CD4-positive, alpha-beta T cell (primary cell): ENCODE measurements at regions not wholly inside any gene's neighbourhood (a gene's known extent, or its start where the extent isn't known, plus 50 kb on each side); places are given as distances from the start of the nearest gene placed in this dataset.

Source experiments
- ATAC-seq: fragments of 200-7000 bp; cut with Tn5 transposase; one replicate; pipeline ENCODE4 v1.10.0; 2022; ENCODE audit warnings: mild to moderate bottlenecking; ENCODE audit not compliant: poor library complexity
- CTCF ChIA-PET: fragments of 350-600 bp; sonication (Branson Sonifier 250); formaldehyde crosslinking; loops from one replicate; lab custom pipeline; 2021; ENCODE audit warnings: antibody characterized with exemption, inconsistent platforms; lab: Charles Lee
- POLR2A ChIA-PET: fragments of 350-600 bp; sonication (Branson Sonifier 250); formaldehyde crosslinking; loops from one replicate; lab custom pipeline; 2021; ENCODE audit warnings: antibody characterized with exemption, inconsistent platforms; lab: Charles Lee
- DNase-seq, 14 experiments: peaks; one replicate each; pipeline ENCODE4 v3.0.0-alpha.2; 2013 to 2020; ENCODE audit warnings: mixed read lengths in 2 of 14
- H3K27ac ChIP-seq, 2 donors: one replicate each; pipeline versions ENCODE4 v1.5.1 to v1.7.0; 2013; ENCODE audit warnings: low read length in 2 of 2, low read depth in 1 of 2, mild to moderate bottlenecking in 1 of 2
- H3K27me3 ChIP-seq, 2 experiments: 1 replicate in 1 of 2; 2 replicates in 1 of 2; pipeline versions ENCODE4 v1.6.1 to v1.7.0; 2013; ENCODE audit warnings: low read length in 2 of 2, control low read depth in 1 of 2, mild to moderate bottlenecking in 1 of 2, moderate library complexity in 1 of 2; ENCODE audit not compliant: insufficient read depth in 2 of 2, control insufficient read depth in 1 of 2
- H3K36me3 ChIP-seq: one replicate; pipeline ENCODE4 v1.6.1; 2013; ENCODE audit warnings: low read length, control low read depth; ENCODE audit not compliant: insufficient read depth
- H3K4me1 ChIP-seq: one replicate; pipeline ENCODE4 v1.6.1; 2013; ENCODE audit warnings: low read length, control low read depth; ENCODE audit not compliant: insufficient read depth
- H3K4me3 ChIP-seq: one replicate; pipeline ENCODE4 v1.5.1; 2013; ENCODE audit warnings: mild to moderate bottlenecking, low read length, moderate library complexity
- H3K9me3 ChIP-seq, 2 experiments: 1 replicate in 1 of 2; 2 replicates in 1 of 2; pipeline versions ENCODE4 v1.6.1 to v1.7.0; 2013; ENCODE audit warnings: low read length in 2 of 2, mild to moderate bottlenecking in 2 of 2, control low read depth in 1 of 2, moderate library complexity in 1 of 2; ENCODE audit not compliant: control insufficient read depth in 1 of 2, insufficient read depth in 1 of 2
- H3K27ac Mint-ChIP-seq: one replicate; pipeline ENCODE4 v1.8.0; 2020; ENCODE audit warnings: mixed read lengths
- H3K27me3 Mint-ChIP-seq: one replicate; pipeline ENCODE4 v1.8.0; 2021; ENCODE audit warnings: mixed read lengths
- H3K36me3 Mint-ChIP-seq: one replicate; pipeline ENCODE4 v1.8.0; 2021; ENCODE audit warnings: low read depth, mixed read lengths
- H3K4me1 Mint-ChIP-seq: one replicate; pipeline ENCODE4 v1.8.0; 2021; ENCODE audit warnings: low read depth, mixed read lengths
- H3K4me3 Mint-ChIP-seq: one replicate; pipeline ENCODE4 v1.8.0; 2020; ENCODE audit warnings: mild to moderate bottlenecking, mixed read lengths
- H3K9me3 Mint-ChIP-seq: one replicate; pipeline ENCODE4 v1.8.0; 2020; ENCODE audit warnings: mixed read lengths
- intact Hi-C, 2 experiments: fragments of 100-400 bp; cut with DNase I in 1 of 2; cut with micrococcal nuclease in 1 of 2; formaldehyde crosslinking; loops; one replicate each; pipeline versions ENCODE4 v1.15.1 to v1.9.0; 2023 to 2025; cut with DNase I, micrococcal nuclease
- TF ChIP-seq, protein P1 (sequence below): fragments of 200-600 bp; IDR thresholded peaks from one replicate; pipeline ENCODE4 v1.8.0; 2022; ENCODE audit warnings: antibody characterized with exemption, mild to moderate bottlenecking

DNA sequence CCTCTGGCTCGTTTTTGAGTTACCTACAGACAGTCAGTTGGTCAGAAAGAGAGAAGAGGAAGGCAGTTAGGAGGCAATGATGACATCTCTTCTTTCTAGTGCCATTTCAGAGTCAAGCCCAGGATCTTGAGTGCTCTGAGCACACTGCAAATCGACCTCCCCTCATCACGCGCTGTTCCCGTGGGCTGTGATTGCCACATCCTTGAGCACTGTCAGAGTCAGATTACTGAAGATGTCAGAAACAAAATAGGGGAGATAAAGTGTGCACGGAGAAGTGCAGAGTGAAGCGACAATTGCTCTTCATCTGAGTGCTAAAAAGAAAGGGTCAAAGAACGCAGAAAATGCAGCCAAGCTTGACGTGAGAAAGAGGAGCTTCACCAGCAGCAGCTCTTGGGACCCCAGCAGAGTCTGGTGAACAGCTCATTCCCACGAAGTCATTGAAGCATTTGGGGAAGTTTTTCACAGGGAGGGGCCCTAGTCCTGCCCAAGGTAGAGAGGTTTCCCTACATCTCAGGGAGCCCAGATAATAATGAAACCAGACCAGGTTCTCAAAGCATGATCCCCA is 661.7 kb upstream of the AUTS2 start:
- intact Hi-C loops: no loop called here
- no peak for ATAC-seq
- H3K27ac ChIP-seq: no peak overlapping the region
- DNase-seq: no peak
- H3K4me1 ChIP-seq: no peaks in the 10 kb centered on the region
- no peaks in the 10 kb centered on the region for H3K36me3 ChIP-seq
- Mint-ChIP-seq H3K4me1 (no peaks in the 10 kb centered on the region), H3K4me3 (no peak overlapping the region), H3K27me3 (no peaks in the 10 kb centered on the region), H3K27ac (no peak overlapping the region), H3K9me3 (peaks cover 29% of the 10 kb centered on the region), H3K36me3 (no peaks in the 10 kb centered on the region)
- TF ChIP-seq, protein P1, sequence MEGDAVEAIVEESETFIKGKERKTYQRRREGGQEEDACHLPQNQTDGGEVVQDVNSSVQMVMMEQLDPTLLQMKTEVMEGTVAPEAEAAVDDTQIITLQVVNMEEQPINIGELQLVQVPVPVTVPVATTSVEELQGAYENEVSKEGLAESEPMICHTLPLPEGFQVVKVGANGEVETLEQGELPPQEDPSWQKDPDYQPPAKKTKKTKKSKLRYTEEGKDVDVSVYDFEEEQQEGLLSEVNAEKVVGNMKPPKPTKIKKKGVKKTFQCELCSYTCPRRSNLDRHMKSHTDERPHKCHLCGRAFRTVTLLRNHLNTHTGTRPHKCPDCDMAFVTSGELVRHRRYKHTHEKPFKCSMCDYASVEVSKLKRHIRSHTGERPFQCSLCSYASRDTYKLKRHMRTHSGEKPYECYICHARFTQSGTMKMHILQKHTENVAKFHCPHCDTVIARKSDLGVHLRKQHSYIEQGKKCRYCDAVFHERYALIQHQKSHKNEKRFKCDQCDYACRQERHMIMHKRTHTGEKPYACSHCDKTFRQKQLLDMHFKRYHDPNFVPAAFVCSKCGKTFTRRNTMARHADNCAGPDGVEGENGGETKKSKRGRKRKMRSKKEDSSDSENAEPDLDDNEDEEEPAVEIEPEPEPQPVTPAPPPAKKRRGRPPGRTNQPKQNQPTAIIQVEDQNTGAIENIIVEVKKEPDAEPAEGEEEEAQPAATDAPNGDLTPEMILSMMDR: no peak
- CTCF ChIA-PET: no interaction called here
- H3K27me3 ChIP-seq: no peaks in the 10 kb centered on the region
- POLR2A ChIA-PET: no interaction called here
- H3K4me3 ChIP-seq: no peak overlapping the region
- peaks cover 0 to 19% of the 10 kb centered on the region in 2 experiments for H3K9me3 ChIP-seq

DNA sequence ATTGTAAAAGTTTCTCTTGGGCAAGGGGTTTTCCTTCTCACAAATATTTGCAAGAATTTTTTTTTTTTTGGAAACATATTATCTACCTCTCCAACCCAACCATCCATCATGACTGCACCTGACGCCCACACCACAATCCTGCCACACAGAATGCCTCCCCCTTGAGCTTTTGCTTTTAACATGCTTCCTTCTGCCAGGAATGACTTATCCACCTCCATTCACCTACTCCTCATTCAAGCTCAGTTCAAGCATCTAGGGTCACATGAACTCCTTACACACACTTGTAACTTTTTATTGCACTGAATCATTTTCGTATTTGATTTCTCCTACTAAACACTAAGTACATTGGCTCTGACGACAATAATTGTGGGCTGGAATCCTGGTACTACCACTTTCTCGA is 660.1 kb upstream of the AUTS2 start:
- Mint-ChIP-seq H3K36me3 (no peaks in the 10 kb centered on the region), H3K9me3 (peaks cover 22% of the 10 kb centered on the region), H3K4me1 (no peaks in the 10 kb centered on the region), H3K27me3 (no peaks in the 10 kb centered on the region), H3K4me3 (no peak overlapping the region), H3K27ac (no peak overlapping the region)
- no peak overlapping the region for H3K27ac ChIP-seq
- H3K27me3 ChIP-seq: no peaks in the 10 kb centered on the region
- intact Hi-C loops: no loop called here
- no peak for ATAC-seq
- no peaks in the 10 kb centered on the region for H3K4me1 ChIP-seq
- ChIA-PET CTCF (no interaction called here), POLR2A (no interaction called here)
- no peak overlapping the region for H3K4me3 ChIP-seq
- no peak for DNase-seq
- peaks cover 0 to 14% of the 10 kb centered on the region in 2 experiments for H3K9me3 ChIP-seq
- no peaks in the 10 kb centered on the region for H3K36me3 ChIP-seq
- TF ChIP-seq, protein P1: no peak

DNA sequence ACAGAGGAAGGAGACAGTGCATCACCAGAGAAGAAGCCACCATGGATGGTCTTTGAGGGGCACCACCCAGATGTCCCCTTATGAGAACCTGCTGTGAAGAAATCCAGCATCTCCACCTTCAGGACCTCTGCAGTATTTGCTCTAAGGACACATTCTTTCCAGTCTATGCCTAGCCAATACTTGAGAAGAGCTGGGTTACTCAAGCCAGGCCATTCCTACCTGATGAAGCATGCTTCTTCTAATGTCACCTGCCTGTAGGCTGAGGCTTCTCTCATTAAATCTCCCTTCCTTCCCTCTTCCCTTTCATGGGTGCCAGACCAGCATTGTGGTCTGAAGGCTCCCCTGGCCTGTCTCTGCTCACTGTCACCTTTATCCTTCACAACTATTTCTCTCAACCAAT is 654.5 kb upstream of the AUTS2 start:
- ATAC-seq (no peak), DNase-seq (no peak)
- Histone ChIP-seq H3K9me3 (peaks cover 0 to 9% of the 10 kb centered on the region in 2 experiments), H3K4me1 (no peaks in the 10 kb centered on the region), H3K27ac (no peak overlapping the region), H3K36me3 (no peaks in the 10 kb centered on the region), H3K4me3 (no peak overlapping the region), H3K27me3 (no peaks in the 10 kb centered on the region)
- ChIA-PET CTCF (no interaction called here), POLR2A (no interaction called here)
- H3K9me3 Mint-ChIP-seq: peaks cover 29% of the 10 kb centered on the region
- H3K27me3 Mint-ChIP-seq: no peaks in the 10 kb centered on the region
- no peak overlapping the region for H3K4me3 Mint-ChIP-seq
- intact Hi-C loops: no loop called here
- H3K36me3 Mint-ChIP-seq: no peaks in the 10 kb centered on the region
- no peak overlapping the region for H3K27ac Mint-ChIP-seq
- TF ChIP-seq, protein P1: no peak
- no peaks in the 10 kb centered on the region for H3K4me1 Mint-ChIP-seq
